H9 (cell line): ENCODE measurements at regions not wholly inside any gene's neighbourhood (a gene's known extent, or its start where the extent isn't known, plus 50 kb on each side); places are given as distances from the start of the nearest gene placed in this dataset.

Experiments
- DNase-seq: peaks from one replicate; pipeline ENCODE4 v3.0.0-alpha.2; 2017
- H2AFZ ChIP-seq: one replicate; pipeline ENCODE4 v1.6.1; 2013; ENCODE audit warnings: mild to moderate bottlenecking, low read length, control low read depth, moderate library complexity
- H2AK5ac ChIP-seq: 2 replicates; pipeline ENCODE4 v1.6.1; 2013; ENCODE audit warnings: low read length, control low read depth, mixed read lengths; ENCODE audit not compliant: insufficient read length
- H2BK120ac ChIP-seq: one replicate; pipeline ENCODE4 v1.6.1; 2013; ENCODE audit warnings: low read depth, mild to moderate bottlenecking, low read length, control low read depth, inconsistent platforms; ENCODE audit not compliant: poor library complexity, severe bottlenecking
- H2BK12ac ChIP-seq: 2 replicates; pipeline ENCODE4 v1.6.1; 2013; ENCODE audit warnings: low read length, control low read depth, mixed read lengths, low read depth; ENCODE audit not compliant: insufficient read length
- H2BK15ac ChIP-seq: 2 replicates; pipeline ENCODE4 v1.6.1; 2013; ENCODE audit warnings: low read depth, low read length, control low read depth
- H2BK20ac ChIP-seq: one replicate; pipeline ENCODE4 v1.6.1; 2013; ENCODE audit warnings: low read depth, mild to moderate bottlenecking, low read length, control low read depth, inconsistent platforms; ENCODE audit not compliant: poor library complexity, severe bottlenecking
- H2BK5ac ChIP-seq: 2 replicates; pipeline ENCODE4 v1.6.1; 2013; ENCODE audit warnings: low read length, control low read depth, mixed read lengths; ENCODE audit not compliant: insufficient read length
- H3K14ac ChIP-seq: 2 replicates; pipeline ENCODE4 v1.6.1; 2013; ENCODE audit warnings: low read length, control low read depth; ENCODE audit not compliant: insufficient read depth
- H3K18ac ChIP-seq: 2 replicates; pipeline ENCODE4 v1.6.1; 2013; ENCODE audit warnings: low read depth, mild to moderate bottlenecking, mixed read lengths, low read length, control low read depth; ENCODE audit not compliant: insufficient read length
- H3K23ac ChIP-seq: 2 replicates; pipeline ENCODE4 v1.6.1; 2013; ENCODE audit warnings: low read length, control low read depth, mixed read lengths, low read depth; ENCODE audit not compliant: insufficient read length
- H3K23me2 ChIP-seq: 2 replicates; pipeline ENCODE4 v1.6.1; 2013; ENCODE audit warnings: low read depth, mild to moderate bottlenecking, mixed read lengths, low read length, control low read depth; ENCODE audit not compliant: insufficient read length, poor library complexity, severe bottlenecking
- H3K27ac ChIP-seq: 2 replicates; pipeline ENCODE4 v1.5.1; 2013; ENCODE audit warnings: low read length, control low read depth, mixed read lengths, low read depth; ENCODE audit not compliant: insufficient read length
- H3K27me3 ChIP-seq: 2 replicates; pipeline ENCODE4 v1.6.1; 2013; ENCODE audit warnings: low read length, control low read depth, inconsistent platforms; ENCODE audit not compliant: insufficient read depth
- H3K4ac ChIP-seq: 2 replicates; pipeline ENCODE4 v1.6.1; 2013; ENCODE audit warnings: low read depth, mild to moderate bottlenecking, control low read depth, inconsistent platforms, low read length, moderate library complexity
- H3K4me1 ChIP-seq: 2 replicates; pipeline ENCODE4 v1.6.1; 2013; ENCODE audit warnings: low read length, control low read depth, inconsistent platforms; ENCODE audit not compliant: insufficient read depth
- H3K4me2 ChIP-seq: 2 replicates; pipeline ENCODE4 v1.6.1; 2013; ENCODE audit warnings: low read length, control low read depth, mixed read lengths; ENCODE audit not compliant: insufficient read length, insufficient read depth
- H3K56ac ChIP-seq: 2 replicates; pipeline ENCODE4 v1.6.1; 2013; ENCODE audit warnings: low read depth, mild to moderate bottlenecking, mixed read lengths, low read length, control low read depth; ENCODE audit not compliant: insufficient read length
- H3K79me1 ChIP-seq: 2 replicates; pipeline ENCODE4 v1.6.1; 2013; ENCODE audit warnings: low read depth, mild to moderate bottlenecking, moderate library complexity, low read length, control low read depth, inconsistent platforms; ENCODE audit not compliant: insufficient read depth, poor library complexity, severe bottlenecking
- H3K79me2 ChIP-seq: 2 replicates; pipeline ENCODE4 v1.6.1; 2013; ENCODE audit warnings: low read length, control low read depth, inconsistent platforms; ENCODE audit not compliant: insufficient read depth
- H3K9ac ChIP-seq: 2 replicates; pipeline ENCODE4 v1.6.1; 2013; ENCODE audit warnings: low read length, control low read depth, mixed read lengths; ENCODE audit not compliant: insufficient read length; ENCODE audit errors: extremely low read depth
- H3K9me3 ChIP-seq: one replicate; pipeline ENCODE4 v1.6.1; 2013; ENCODE audit warnings: low read depth, low read length, inconsistent platforms; ENCODE audit not compliant: control insufficient read depth
- H3T11ph ChIP-seq: one replicate; pipeline ENCODE4 v1.6.1; 2013; ENCODE audit warnings: mild to moderate bottlenecking, low read length, control low read depth, inconsistent platforms
- H4K20me1 ChIP-seq: one replicate; pipeline ENCODE4 v1.6.1; 2013; ENCODE audit not compliant: control insufficient read depth, insufficient read length, insufficient read depth
- H4K5ac ChIP-seq: 2 replicates; pipeline ENCODE4 v1.6.1; 2013; ENCODE audit warnings: low read depth, mild to moderate bottlenecking, mixed read lengths, low read length, control low read depth; ENCODE audit not compliant: insufficient read length
- H4K8ac ChIP-seq: replicated peaks from 2 replicates; pipeline ENCODE4 v1.6.1; 2013; ENCODE audit warnings: low read length, control low read depth, mixed read lengths, low read depth; ENCODE audit not compliant: insufficient read length
- H4K91ac ChIP-seq: 2 replicates; pipeline ENCODE4 v1.6.1; 2013; ENCODE audit warnings: low read depth, mild to moderate bottlenecking, moderate library complexity, mixed read lengths, low read length, control low read depth; ENCODE audit not compliant: insufficient read length
- H3K27ac Mint-ChIP-seq, 3 experiments: 2 replicates in 2 of 3; 3 replicates in 1 of 3; pipeline ENCODE4 v1.8.0; 2020 to 2021; ENCODE audit warnings: mixed read lengths in 3 of 3, mild to moderate bottlenecking in 1 of 3, moderate library complexity in 1 of 3
- H3K27me3 Mint-ChIP-seq: 2 replicates; pipeline ENCODE4 v1.8.0; 2021; ENCODE audit warnings: low read depth, mild to moderate bottlenecking, moderate library complexity, mixed read lengths
- H3K36me3 Mint-ChIP-seq, 3 experiments: 2 replicates in 2 of 3; 3 replicates in 1 of 3; pipeline ENCODE4 v1.8.0; 2020 to 2021; ENCODE audit warnings: low read depth in 3 of 3, mixed read lengths in 3 of 3; ENCODE audit not compliant: insufficient read depth in 1 of 3
- H3K4me1 Mint-ChIP-seq, 2 experiments: 2 replicates each; pipeline ENCODE4 v1.8.0; 2020; ENCODE audit warnings: mixed read lengths in 2 of 2
- H3K4me3 Mint-ChIP-seq, 2 experiments: 2 replicates in 1 of 2; 3 replicates in 1 of 2; pipeline ENCODE4 v1.8.0; 2020 to 2021; ENCODE audit warnings: mild to moderate bottlenecking in 2 of 2, mixed read lengths in 2 of 2, moderate library complexity in 1 of 2
- H3K9me3 Mint-ChIP-seq, 2 experiments: 2 replicates in 1 of 2; 3 replicates in 1 of 2; pipeline ENCODE4 v1.8.0; 2020; ENCODE audit warnings: mild to moderate bottlenecking in 2 of 2, mixed read lengths in 2 of 2, moderate library complexity in 1 of 2
- CTCF ChIP-seq: fragments of 200-600 bp; sonication (generic); conservative IDR thresholded peaks from 3 replicates; pipeline ENCODE4 v1.8.0; 2021; ENCODE audit warnings: antibody characterized with exemption, mild to moderate bottlenecking

GRCh38 chr6:134577998-134578397 lies 260.1 kb upstream of the SGK1 start:
- Mint-ChIP-seq H3K36me3 (no peaks in the 10 kb centered on the region), H3K27me3 (no peaks in the 10 kb centered on the region; the same call in 1 of the 2 replicates)
- no peaks in the 10 kb centered on the region for H3K4me1 ChIP-seq

More at GRCh38 chr6:134577998-134578397, 260.1 kb upstream of the SGK1 start:
- Histone ChIP-seq H3K27me3 (no peaks in the 10 kb centered on the region), H3K23ac (no peak overlapping the region), H4K91ac (no peak overlapping the region), H3K79me2 (no peaks in the 10 kb centered on the region), H2AK5ac (no peak overlapping the region), H3K18ac (no peak overlapping the region), H3K14ac (no peak overlapping the region), H4K8ac (no peak overlapping the region), H3K79me1 (no peaks in the 10 kb centered on the region), H2BK12ac (no peak overlapping the region), H2BK15ac (no peak overlapping the region), H4K20me1 (no peaks in the 10 kb centered on the region), H2AFZ (no peak overlapping the region), H3T11ph (no peak overlapping the region), H3K9ac (no peak overlapping the region), H2BK120ac (no peak overlapping the region), H3K4me2 (no peak overlapping the region), H3K23me2 (no peaks in the 10 kb centered on the region), H3K56ac (no peak overlapping the region), H3K27ac (no peak overlapping the region), H2BK20ac (no peak overlapping the region), H3K4ac (no peak overlapping the region), H4K5ac (no peak overlapping the region), H3K9me3 (no peaks in the 10 kb centered on the region), H2BK5ac (no peak overlapping the region)
- peak; percentile 45 for TF ChIP-seq CTCF
- Mint-ChIP-seq H3K4me1 (no peaks in the 10 kb centered on the region), H3K27ac (no peak overlapping the region), H3K9me3 (no peaks in the 10 kb centered on the region), H3K4me3 (no peak overlapping the region)
- no peak for DNase-seq
